ENCODE measurements at regions not wholly inside any gene's neighbourhood (a gene's known extent, or its start where the extent isn't known, plus 50 kb on each side); places are given as distances from the start of the nearest gene placed in this dataset.

DNA sequence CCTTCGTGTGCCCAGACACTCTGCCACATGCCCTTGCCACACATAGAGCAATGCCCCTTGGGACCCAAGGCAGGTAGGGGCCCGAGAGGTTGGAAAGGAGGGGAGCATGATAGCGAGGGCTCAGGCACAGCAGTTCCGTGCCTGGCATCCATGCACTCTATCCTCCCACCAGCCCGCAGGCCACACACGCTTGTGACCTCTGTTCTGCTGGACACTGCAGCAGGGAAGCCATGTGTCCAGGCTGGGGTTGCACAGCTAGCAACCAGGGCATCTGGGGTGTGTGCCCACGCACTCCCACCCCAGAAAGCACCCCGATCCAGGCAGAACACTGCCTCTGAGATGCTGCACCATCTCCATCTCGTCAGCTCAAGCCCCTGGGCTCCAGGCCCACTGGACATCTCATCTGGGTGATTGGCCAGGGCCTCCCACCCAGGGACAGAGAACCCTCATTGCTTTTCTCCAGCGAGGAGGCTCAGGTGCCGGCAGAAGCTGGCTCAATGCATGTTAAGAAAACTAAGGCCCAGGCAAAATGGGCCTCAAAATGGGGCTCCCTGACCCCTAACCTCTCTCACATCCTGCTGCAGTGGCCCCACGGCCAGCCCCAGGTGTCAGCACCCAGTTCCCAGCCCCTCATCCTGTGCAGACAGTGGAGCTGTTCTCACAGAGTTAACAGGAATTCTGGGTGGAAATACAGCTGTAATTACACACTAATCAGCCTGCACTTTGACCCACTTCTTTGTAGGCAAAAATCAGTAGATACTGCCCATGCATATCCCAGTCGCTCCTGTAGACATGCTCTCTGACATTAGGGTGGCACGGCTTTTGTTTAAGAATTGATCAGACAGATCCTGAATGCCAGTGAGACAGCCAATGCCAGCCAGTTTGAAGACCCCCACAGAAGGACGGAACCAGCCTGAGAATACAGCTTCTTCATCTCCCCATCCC, 173.9 kb upstream of the B3GAT1 start:
- ATAC-seq: no peak

- no peak for ATAC-seq
These were observed 172.8 kb upstream of the B3GAT1 start for GRCh38 chr11:134584706-134585445.

GRCh38 chr11:134584001-134584561, 172.0 kb upstream of the B3GAT1 start:
- no peak for ATAC-seq

DNA sequence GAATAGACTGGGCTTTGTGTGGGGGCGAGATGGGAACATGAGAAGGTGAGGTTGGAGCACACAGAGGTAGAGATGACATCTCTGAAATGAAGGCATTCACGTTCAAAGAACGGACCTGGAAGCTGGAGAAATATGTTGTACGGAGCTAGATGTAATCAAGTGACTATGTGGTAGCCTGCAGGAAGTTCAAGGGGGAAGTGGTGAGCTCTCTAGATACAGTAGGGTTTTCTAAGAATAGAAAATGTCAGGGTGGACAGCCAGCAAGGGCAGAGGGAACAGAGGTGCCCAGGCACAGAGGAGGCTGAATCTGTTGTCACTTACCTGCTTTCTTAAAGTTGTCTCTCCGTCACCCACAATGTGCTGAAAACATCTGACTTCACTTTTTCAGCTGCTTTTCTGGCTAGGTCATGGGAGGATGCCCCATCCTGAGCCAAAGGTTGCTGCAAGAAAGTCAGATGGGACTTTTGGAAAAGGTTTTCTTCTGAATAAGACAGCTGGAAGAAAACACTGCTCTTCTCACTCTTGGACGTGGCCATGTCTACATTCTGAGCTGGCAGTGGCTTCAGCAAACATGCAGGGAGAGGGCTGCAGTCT, 171.5 kb upstream of the B3GAT1 start:
- ATAC-seq: no peak

GRCh38 chr11:134582770-134583095, 170.7 kb upstream of the B3GAT1 start:
- no peak for ATAC-seq

GRCh38 chr11:134581966-134582769, 170.1 kb upstream of the B3GAT1 start:
- no peak for ATAC-seq

DNA sequence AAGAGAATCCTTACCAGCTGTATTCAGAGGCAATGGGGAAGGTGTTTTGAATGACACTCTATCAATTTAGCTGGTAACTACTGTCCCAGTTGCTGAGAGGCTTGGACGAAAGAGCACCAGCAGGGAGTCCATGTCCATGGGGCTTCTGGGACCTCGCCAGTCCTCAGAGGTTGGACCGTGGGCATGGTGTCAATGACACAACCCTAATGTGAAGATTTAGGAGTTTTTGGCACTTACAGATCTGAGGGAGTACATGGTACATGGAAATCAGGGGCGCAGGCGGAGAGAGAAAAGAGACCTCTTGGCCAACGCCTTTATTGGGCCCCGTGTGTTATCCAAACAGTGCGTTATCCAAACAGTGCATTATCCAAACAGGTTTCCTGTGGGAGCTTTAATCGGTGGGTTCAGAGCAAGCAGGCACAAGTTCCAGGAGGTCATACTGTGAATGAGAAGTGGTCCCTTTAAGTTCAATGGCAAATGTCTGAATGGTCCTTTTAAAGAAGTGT, 169.1 kb upstream of the B3GAT1 start:
- no peak for ATAC-seq

- ATAC-seq: no peak
These were observed 168.6 kb upstream of the B3GAT1 start for GRCh38 chr11:134580610-134580975.

GRCh38 chr11:134579724-134580609, 167.9 kb upstream of the B3GAT1 start:
- no peak for ATAC-seq

DNA sequence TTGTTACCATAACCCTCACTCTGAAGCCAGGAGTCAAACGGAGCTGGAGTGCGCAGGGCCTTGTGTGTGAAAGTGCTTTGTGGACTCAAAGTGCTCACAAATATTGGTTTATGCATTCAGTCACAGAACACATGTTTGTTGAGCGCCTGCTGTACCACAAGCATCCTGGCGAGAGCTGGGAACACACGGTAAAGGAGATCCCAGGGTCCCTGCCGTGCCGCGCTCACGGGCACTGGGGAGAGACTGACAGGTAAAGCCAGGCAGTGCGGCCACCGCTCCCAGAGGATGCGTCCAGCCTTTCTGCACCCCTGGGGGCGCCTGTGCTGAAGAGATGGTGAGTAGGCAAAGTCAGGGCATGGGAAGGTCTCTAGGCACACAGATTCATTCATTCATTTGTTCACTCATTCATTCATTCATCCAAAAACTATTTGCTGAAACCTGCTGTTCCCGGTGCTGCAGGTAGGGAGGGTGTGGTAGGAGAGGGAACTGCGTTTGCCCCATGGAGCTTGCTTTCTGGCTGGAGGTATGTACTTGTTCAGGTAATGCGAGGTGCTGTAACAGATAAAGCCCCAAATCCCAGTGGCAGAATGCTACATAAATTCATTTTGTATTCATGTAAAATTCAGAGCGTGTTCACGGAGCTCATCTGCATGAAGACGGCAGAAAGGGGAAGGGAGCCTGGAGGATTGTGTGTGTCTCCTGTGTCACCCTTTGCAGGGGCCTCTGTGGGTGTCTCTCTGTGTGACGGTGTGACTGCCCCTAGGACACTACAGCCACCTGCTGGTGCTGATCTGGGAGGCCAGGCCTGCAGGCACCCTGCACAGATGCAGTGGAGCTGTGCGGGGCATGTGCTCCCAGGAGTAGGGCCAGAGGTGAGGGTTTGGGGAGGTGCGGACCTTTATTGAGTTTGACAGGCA, 167.0 kb upstream of the B3GAT1 start:
- no peak for ATAC-seq

GRCh38 chr11:134577751-134578395, 165.8 kb upstream of the B3GAT1 start:
- ATAC-seq: no peak

DNA sequence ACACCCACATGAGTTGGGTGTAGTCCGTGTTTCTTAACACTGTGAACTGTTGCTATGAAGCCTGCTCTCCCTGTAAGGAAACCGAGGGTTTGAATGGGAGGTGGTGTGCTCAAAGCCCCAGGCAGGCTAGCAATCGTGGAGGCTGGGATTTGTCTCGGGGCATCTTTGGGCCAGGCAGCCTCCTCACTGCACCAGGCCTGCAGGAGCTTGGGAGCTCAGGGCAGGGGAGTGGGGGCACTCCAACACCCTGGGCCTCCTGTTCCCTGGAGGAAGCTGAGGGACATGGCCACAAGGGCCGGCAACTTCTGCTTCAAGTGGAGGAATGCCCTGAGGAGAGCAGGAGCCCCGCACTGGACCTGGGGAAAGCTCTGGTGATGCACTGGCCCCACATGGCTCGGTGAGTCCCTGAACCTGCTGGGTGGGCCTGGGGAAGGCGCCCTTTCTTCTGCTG, 164.7 kb upstream of the B3GAT1 start:
- ATAC-seq: no peak

DNA sequence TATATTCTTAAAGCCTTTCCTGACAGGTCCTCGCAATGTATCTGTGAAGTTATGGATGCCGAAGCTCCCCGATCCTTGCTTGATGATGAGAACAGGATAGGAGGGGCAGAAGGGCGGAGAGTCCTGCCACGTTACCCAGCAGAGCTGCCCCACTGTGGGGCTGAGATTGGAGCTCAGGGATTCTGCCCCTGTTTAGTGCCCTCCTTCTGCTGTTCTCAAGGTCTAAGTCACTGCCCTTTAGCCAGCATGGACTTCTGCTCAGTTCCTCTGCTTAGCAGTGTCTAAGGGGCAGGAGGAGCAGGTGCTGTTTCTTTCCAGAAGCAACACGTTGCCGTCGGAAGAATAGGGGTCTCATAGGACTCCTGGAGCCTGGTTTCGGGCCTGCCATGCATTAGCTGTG, 164.2 kb upstream of the B3GAT1 start:
- no peak for ATAC-seq

DNA sequence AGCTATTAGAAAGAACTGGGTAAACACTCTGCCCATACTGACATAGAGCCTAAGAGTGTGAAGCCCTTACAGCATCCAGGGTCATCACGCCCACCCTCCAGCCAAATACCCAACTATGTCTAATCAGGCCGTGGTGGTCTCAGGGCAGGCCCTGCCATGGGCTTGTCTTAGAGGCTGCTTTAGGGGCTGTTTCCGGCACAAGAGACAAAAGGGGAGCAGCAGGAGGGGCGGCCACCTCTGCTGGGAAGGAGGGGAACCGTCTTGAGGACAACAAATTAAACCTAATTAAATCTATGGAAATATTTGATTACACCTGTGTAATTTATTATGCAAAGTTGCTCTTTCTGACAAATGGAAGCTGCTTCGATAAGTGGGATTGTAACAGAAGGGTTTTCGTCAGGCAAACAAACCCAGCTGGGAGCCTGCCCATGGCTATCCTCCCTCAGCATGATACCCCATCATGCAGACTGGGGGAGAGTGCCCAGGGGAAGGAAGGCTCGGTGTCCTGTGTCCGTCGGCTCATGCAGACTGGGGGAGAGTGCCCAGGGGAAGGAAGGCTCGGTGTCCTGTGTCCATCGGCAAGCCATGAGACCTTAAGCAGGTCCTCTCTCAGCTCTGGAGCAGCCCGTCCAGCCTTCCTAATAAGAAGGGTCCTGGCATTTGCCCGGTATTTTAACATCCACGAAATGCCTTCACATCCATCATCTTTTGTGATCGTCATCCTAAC, 163.6 kb upstream of the B3GAT1 start:
- no peak for ATAC-seq

DNA sequence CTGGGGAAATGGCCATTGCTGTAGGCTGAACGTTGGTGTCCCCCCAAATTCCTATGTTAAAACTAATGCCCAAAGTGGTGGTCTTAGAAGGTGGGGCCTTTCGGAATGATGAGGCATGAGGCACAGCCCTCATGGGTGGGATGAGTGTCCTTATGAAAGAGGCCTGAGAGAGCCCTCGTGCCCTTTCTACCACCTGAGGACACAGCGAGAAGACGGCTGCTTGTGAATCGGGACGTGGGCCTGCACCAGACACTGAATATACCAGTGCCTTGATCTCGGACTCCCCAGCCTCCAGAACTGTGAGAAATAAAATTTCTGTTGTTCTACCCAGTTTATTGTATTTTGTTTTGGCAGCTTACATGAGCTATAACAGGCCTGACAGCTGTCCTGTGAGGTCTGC, 162.9 kb upstream of the B3GAT1 start:
- no peak for ATAC-seq

- no peak for ATAC-seq
These were observed 162.4 kb upstream of the B3GAT1 start for GRCh38 chr11:134574425-134574824.

DNA sequence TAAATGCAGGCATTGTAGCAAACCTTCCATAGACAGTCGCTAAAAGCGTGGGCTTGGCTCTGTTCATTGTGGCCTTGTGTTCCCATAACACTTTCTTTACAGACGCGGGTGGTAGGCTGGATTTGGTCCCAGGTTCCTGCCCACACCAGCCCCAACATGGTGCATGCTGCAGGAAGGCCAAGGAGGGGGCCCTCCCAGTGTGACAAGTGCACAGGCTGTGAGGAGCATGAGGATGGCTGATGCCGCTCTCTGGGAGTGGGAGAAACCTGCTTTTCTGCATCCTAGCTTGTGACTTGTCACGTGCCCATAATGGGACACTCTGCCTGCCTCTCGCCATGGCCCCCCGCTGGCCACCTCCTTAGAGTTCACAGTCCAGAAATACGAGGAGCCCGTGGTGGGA, 161.8 kb upstream of the B3GAT1 start:
- no peak for ATAC-seq
